ENCODE measurements at regions not wholly inside any gene's neighbourhood (a gene's known extent, or its start where the extent isn't known, plus 50 kb on each side); places are given as distances from the start of the nearest gene placed in this dataset.

DNA sequence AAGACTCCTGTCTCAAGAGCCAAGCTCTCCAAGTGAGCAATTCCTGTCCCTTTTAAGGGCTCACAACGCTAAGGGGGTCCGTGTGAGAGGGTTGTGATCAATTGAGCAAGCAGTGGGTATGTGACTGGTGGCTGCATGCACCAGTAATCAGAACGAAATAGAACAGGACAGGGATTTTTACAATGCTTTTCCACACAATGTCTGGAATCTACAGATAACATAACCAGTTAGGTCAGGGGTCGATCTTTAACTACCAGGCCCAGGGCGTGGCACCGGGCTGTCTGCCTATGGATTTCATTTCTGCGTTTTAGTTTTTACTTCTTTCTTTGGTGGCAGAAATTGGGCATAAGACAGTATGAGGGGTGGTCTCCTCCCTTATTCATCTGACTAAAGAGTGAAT, 54.9 kb upstream of the SP4 start:
- no peak for TF ChIP-seq POLR2A (IDR thresholded peaks at IDR 0.05; ENCODE audit: low read depth, low read length)
- TF ChIP-seq POLR2AphosphoS5 (IDR thresholded peaks at IDR 0.05; ENCODE audit: low read depth, low read length), result no peak
